DND-41 (cell line): ENCODE measurements at regions not wholly inside any gene's neighbourhood (a gene's known extent, or its start where the extent isn't known, plus 50 kb on each side); places are given as distances from the start of the nearest gene placed in this dataset.

Experiments
- ATAC-seq: fragments of 200-7000 bp; cut with Tn5 transposase; 3 replicates; pipeline ENCODE4 v1.9.1; 2021; ENCODE audit warnings: low read depth; ENCODE audit not compliant: insufficient read depth
- DNase-seq: peaks from one replicate; pipeline ENCODE4 v3.0.0-alpha.2; 2020
- H2AFZ ChIP-seq: 2 replicates; pipeline ENCODE4 v1.6.0; 2012; ENCODE audit warnings: low read depth, low read length
- H3K27ac ChIP-seq: 2 replicates; pipeline ENCODE4 v1.5.1; 2012; ENCODE audit warnings: low read length, inconsistent platforms
- H3K27me3 ChIP-seq: fragments of 200-600 bp; sonication (generic); 2 replicates; pipeline ENCODE4 v1.6.0; 2012; ENCODE audit warnings: low read length, mild to moderate bottlenecking, inconsistent platforms; ENCODE audit not compliant: insufficient read depth, poor library complexity
- H3K36me3 ChIP-seq: 2 replicates; pipeline ENCODE4 v1.5.1; 2012; ENCODE audit warnings: low read length, inconsistent platforms; ENCODE audit not compliant: insufficient read depth
- H3K4me1 ChIP-seq: 2 replicates; pipeline ENCODE4 v1.5.1; 2012; ENCODE audit warnings: mild to moderate bottlenecking, low read length; ENCODE audit not compliant: insufficient read depth
- H3K4me2 ChIP-seq: 2 replicates; pipeline ENCODE4 v1.6.0; 2012; ENCODE audit warnings: mild to moderate bottlenecking, moderate library complexity, low read length, inconsistent platforms; ENCODE audit not compliant: insufficient read depth
- H3K4me3 ChIP-seq, 2 experiments: fragments of 200-600 bp in 1 of 2; shearing (Covaris generic) in 1 of 2; 2 replicates each; pipeline ENCODE4 v1.5.1; 2012 to 2016; ENCODE audit warnings: inconsistent platforms in 2 of 2, low read length in 2 of 2, mild to moderate bottlenecking in 2 of 2, low read depth in 1 of 2, moderate library complexity in 1 of 2
- H3K79me2 ChIP-seq: 2 replicates; pipeline ENCODE4 v1.6.0; 2012; ENCODE audit warnings: low read length, inconsistent platforms; ENCODE audit not compliant: insufficient read depth
- H3K9ac ChIP-seq: 2 replicates; pipeline ENCODE4 v1.6.0; 2012; ENCODE audit warnings: low read depth, mild to moderate bottlenecking, inconsistent platforms, low read length, moderate library complexity
- H3K9me3 ChIP-seq: 2 replicates; pipeline ENCODE4 v1.5.1; 2012; ENCODE audit warnings: low read length, moderate library complexity, mild to moderate bottlenecking, inconsistent platforms; ENCODE audit not compliant: insufficient read depth, severe bottlenecking
- H4K20me1 ChIP-seq: 2 replicates; pipeline ENCODE4 v1.6.0; 2012; ENCODE audit warnings: low read length; ENCODE audit not compliant: insufficient read depth
- EZH2 ChIP-seq: IDR thresholded peaks from 3 replicates; pipeline ENCODE4 v1.6.1; 2012; ENCODE audit warnings: borderline replicate concordance, low read depth, mild to moderate bottlenecking, moderate library complexity, low read length, inconsistent platforms; ENCODE audit not compliant: severe bottlenecking
- TF ChIP-seq, protein P1 (sequence below): IDR thresholded peaks from 2 replicates; pipeline ENCODE4 v1.5.1; 2012; ENCODE audit warnings: borderline replicate concordance, low read length, moderate library complexity, mild to moderate bottlenecking; ENCODE audit not compliant: poor library complexity, severe bottlenecking; ENCODE audit errors: extremely low read depth

DNA sequence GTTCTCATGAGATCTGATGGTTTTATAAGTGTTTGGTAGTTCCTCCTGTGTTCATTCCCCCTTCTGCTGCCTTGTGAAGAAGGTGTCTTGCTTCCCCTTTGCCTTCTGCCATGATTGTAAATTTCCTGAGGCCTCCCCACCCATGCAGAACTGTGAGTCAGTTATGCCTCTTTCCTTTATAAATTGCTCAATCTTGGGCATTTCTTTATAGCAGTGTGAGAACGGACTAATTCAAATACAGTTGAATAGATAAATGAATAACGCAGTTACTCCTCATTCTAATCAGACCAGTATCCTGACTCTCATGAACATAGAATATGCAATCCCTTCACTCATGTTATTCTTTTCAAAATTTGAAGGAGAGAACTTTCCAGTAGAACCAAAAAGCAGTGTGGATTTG is 375.0 kb upstream of the FZD8 start:
- H3K36me3 ChIP-seq = no peaks in the 10 kb centered on the region
- H3K27me3 ChIP-seq = no peaks in the 10 kb centered on the region
- no peak for DNase-seq
- no peaks in the 10 kb centered on the region for H3K9me3 ChIP-seq
- H3K27ac ChIP-seq = no peak overlapping the region
- H3K4me2 ChIP-seq = no peak overlapping the region
- no peak for ATAC-seq
- H3K9ac ChIP-seq = no peak overlapping the region
- no peaks in the 10 kb centered on the region for H3K79me2 ChIP-seq
- H4K20me1 ChIP-seq = no peaks in the 10 kb centered on the region
- no peak overlapping the region for H2AFZ ChIP-seq
- no peak overlapping the region for H3K4me3 ChIP-seq
- H3K4me1 ChIP-seq = peaks cover 5% of the 10 kb centered on the region
- TF ChIP-seq EZH2 = no peak
- TF ChIP-seq, protein P1, sequence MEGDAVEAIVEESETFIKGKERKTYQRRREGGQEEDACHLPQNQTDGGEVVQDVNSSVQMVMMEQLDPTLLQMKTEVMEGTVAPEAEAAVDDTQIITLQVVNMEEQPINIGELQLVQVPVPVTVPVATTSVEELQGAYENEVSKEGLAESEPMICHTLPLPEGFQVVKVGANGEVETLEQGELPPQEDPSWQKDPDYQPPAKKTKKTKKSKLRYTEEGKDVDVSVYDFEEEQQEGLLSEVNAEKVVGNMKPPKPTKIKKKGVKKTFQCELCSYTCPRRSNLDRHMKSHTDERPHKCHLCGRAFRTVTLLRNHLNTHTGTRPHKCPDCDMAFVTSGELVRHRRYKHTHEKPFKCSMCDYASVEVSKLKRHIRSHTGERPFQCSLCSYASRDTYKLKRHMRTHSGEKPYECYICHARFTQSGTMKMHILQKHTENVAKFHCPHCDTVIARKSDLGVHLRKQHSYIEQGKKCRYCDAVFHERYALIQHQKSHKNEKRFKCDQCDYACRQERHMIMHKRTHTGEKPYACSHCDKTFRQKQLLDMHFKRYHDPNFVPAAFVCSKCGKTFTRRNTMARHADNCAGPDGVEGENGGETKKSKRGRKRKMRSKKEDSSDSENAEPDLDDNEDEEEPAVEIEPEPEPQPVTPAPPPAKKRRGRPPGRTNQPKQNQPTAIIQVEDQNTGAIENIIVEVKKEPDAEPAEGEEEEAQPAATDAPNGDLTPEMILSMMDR = no peak

DNA sequence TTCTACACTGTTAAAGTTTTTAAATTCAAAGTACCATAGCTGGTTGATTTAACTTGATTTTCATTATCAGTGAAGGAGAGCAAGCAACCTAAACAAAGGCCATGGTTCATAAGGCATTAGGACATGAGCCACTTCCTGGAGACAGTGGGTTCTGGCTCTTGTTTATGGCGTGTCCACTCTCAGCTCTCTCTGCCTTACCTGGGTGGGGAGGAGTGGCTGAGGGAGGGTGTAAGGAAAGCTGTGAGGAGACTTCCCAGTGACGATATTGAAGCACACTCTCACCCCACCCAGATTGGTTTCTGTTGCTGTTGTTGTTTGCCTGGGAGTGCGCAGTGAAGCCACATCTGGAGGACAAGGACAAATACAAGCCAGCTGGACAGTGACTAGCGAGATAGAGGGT is 365.3 kb upstream of the FZD8 start:
- Histone ChIP-seq H3K27me3 (no peaks in the 10 kb centered on the region), H3K4me3 (no peak overlapping the region), H3K4me2 (no peak overlapping the region), H2AFZ (no peak overlapping the region), H3K9ac (no peak overlapping the region), H3K36me3 (no peaks in the 10 kb centered on the region), H3K27ac (no peak overlapping the region), H3K4me1 (no peaks in the 10 kb centered on the region), H3K79me2 (no peaks in the 10 kb centered on the region), H3K9me3 (no peaks in the 10 kb centered on the region), H4K20me1 (no peaks in the 10 kb centered on the region)
- no peak for TF ChIP-seq EZH2
- TF ChIP-seq, protein P1 = no peak
- DNase-seq (no peak), ATAC-seq (no peak)

DNA sequence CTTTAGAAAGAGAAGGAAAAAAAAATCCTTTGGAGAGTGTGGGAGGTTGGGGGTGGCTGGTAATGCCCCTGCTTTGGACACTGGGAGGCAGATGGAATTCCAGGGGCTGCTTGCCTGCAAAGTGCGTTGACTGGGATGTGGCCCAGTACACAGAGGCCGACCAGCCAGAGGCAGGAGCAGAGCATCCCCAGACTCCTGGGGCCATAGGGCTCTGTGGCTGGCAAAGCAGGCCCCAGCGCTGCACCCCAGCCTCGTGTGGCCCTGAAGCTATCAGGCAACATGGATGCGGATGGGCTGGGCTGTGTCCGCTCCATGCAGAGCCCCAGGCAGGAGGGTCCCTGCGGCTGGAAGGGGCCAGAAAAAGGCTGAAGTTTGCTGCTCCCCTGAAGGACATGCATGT is 361.6 kb upstream of the FZD8 start:
- TF ChIP-seq EZH2 = no peak
- TF ChIP-seq, protein P1 = no peak
- H2AFZ ChIP-seq = no peak overlapping the region
- DNase-seq (no peak), ATAC-seq (no peak)
- H3K9ac ChIP-seq = no peak overlapping the region
- no peak overlapping the region for H3K4me3 ChIP-seq
- no peaks in the 10 kb centered on the region for H3K36me3 ChIP-seq
- H3K4me2 ChIP-seq = no peak overlapping the region
- H3K27ac ChIP-seq = no peak overlapping the region
- H3K27me3 ChIP-seq = no peaks in the 10 kb centered on the region
- H4K20me1 ChIP-seq = no peaks in the 10 kb centered on the region
- no peaks in the 10 kb centered on the region for H3K9me3 ChIP-seq
- no peaks in the 10 kb centered on the region for H3K4me1 ChIP-seq
- no peaks in the 10 kb centered on the region for H3K79me2 ChIP-seq

DNA sequence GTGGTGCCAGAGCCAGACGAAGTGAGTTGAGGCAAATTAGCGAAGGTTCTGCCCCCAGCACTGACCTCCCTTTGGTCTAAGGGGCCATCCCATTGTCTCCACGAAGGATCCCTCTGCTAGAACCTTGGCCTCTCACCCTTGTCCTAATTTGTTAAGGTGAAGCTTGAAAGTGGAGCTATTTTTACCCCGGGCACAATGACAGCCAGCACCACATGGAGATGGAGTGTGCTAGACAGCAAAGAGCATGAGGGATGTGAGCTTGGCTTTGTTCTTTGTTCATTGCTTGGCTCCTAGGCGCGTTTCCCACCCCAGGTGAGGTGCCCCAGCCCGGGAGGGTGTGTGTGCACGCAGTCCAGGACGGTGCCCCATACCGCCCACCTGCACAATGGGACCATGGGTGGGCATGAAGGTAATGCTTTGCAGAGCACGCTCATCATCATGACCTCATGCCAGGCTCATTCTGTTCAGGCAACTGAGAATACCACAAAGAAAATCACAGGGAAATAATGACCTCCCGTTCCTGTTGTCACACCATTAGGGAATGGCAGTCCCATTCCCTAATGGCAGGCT is 361.0 kb upstream of the FZD8 start:
- Histone ChIP-seq H3K36me3 (no peaks in the 10 kb centered on the region), H3K79me2 (no peaks in the 10 kb centered on the region), H4K20me1 (no peaks in the 10 kb centered on the region), H3K4me3 (no peak overlapping the region), H3K9ac (no peak overlapping the region), H3K4me2 (no peak overlapping the region), H2AFZ (no peak overlapping the region), H3K27ac (no peak overlapping the region), H3K9me3 (no peaks in the 10 kb centered on the region), H3K27me3 (no peaks in the 10 kb centered on the region), H3K4me1 (no peaks in the 10 kb centered on the region)
- DNase-seq = no peak
- ATAC-seq = no peak
- TF ChIP-seq EZH2 = no peak
- TF ChIP-seq, protein P1 = no peak
